GM19468 (cell line): ENCODE measurements at regions not wholly inside any gene's neighbourhood (a gene's known extent, or its start where the extent isn't known, plus 50 kb on each side); places are given as distances from the start of the nearest gene placed in this dataset.
"Not testable (repeated sequence)": the region's sequence is repeated elsewhere in the genome, so short reads cannot be mapped to it uniquely, and the experiment has no call there.

Source experiments
- ATAC-seq: cut with Tn5 transposase; IDR thresholded peaks from one replicate; pipeline ENCODE4 v1.9.1; 2021; ENCODE audit warnings: mild to moderate bottlenecking, moderate library complexity, moderate number of reproducible peaks; ENCODE audit not compliant: unreplicated experiment; ENCODE audit errors: extremely low read depth

DNA sequence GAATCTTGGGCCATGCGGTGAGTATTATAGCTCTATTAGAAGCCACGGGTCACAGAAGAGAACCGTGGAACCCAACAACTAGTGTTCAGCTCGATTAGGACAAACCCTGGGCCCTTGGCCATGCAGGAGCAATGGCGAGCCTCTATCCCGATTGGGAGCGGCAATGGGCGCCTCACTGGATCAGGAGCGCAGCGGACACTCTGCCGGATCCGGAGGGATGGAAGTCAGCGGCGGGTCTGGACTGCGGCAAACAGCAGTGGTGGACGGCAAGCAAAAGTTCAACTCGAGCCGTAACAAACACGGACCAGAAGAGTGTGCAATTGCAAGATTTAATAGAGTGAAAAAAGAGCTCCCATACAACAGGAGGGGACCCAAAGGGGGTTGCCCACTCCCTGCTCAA, 1481.9 kb downstream of the PCDH9 start:
- ATAC-seq: no peak

DNA sequence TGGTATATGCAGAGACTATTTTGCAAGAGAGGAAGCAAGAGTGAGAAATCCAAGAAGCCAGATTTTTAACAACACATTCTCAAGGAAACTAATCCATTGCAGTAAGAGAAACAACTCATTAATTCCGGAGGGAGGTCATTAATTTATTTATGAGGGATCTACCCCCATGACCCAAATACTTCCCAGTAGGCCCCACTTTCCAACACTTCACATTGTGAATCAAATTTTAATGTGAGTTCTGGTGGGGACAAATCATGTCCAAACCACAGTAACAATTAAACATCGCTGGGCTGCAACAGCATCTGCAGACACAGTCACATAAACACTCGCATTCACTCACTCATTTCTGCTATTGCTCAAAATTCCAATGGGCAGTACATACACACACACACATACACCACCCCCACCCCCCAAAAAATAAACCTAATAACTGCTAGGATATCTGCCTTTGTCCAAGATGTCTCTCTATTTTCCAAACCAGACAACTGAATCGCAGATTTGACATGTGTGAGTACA, 1483.7 kb downstream of the PCDH9 start:
- ATAC-seq: no peak

DNA sequence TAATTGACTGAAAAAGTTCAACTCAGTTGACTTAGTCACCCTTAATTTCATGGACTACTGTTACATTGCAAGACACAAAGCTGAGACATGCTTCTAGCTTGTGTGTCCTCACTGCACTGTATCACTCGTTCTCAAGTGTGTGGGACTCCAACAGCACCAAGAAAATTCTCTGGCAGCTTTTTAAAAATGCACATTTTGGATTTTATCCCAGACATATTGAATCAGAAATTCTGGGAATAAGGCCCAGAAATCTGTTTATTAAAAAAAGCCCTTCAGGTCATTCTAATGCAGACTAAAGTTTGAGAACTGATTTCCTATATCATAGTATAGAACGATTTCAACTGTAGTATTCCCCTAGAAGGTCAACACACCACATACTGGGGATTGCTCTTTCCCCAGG, 1485.3 kb downstream of the PCDH9 start:
- no peak for ATAC-seq

DNA sequence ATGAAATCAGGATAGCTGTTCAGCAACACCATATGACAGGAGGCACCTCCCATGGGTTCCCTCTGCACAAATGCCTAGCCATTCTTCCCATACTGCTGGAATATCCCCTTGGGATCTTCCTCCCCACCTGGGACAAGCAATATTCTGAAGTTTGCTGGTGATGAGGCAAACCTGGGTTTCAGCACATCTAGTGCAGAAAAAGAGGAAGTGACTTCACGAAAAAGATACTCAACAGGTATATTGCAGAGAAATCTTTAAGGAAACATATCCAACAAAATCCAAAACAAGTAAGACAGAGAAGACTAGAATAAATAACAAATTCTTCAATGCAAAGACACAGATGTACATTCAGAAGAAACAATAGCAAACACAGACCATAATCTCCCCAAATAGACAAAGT, 1497.0 kb downstream of the PCDH9 start:
- no peak for ATAC-seq

DNA sequence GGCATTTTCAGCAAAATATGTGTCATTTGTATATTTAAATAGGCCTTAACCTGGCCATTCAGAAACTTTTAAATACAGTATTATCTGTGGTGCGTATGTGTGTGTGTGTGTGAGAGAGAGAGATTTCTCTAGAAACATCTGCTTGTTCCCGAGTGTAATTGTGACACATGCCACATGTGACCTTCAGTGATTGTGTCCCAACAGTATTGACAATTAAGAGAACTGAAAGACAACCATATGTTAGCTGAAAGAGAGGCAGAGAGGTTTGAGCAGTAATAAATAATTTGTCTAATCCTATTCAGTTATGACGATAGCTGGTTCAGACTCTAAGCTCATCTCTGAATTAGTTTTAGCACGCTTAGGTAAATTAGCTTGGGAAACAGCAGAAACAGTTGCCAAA, 1503.1 kb downstream of the PCDH9 start:
- ATAC-seq: no peak

DNA sequence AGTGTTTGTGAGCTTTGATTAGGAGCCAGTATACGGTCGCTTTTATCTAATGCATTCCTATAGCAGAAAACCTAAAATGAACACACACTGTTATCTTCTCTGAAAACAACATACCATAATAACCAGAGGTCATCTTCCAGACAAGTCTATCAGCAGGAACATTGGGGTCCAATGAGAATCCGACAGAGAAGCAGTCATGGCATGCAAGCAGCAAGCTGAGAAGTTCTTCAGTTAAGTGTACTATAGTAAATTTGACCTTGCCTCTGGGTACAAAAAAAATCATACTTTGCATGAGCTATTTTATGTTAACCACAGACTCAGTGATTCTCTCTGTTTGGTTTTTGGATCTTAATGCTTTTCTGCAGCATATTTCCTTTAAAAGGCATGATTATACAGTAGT, 1505.1 kb downstream of the PCDH9 start:
- ATAC-seq: no peak

DNA sequence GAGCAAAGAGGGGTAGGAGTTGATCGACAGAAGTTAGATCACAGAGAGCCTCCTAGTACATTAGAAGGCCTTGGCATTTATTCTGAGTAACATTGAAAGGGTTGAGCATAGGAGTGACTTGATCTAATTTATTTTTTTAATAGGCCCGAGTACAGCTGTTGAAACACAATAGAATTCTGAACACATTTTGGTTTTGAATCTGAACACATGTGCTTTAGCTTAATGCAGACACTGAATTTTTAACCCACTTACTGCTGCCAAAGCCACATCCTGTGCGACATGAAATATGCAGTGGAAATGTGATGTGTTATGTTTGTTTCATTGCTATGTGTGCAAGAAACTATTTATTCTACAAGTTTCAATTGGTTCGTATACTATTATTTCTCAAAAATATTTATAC, 1505.9 kb downstream of the PCDH9 start:
- ATAC-seq: no peak

DNA sequence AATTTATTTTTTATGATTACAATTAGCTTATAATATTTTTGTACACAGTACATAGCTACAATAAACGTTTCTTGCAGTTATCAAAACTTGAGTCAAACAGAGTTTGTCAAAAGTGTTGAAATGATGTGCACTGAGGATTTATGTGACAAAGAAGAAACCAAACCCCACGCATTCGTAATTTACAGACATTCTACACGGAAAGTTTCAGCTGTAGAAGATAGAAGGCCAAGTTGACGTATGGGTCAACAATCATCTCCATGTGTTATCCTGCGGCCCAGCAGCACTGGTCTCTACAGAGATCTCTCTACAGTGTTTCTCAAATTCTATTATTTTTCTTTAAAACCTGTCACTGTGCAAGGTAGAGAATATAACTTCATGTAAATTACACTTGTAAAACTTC, 1507.6 kb downstream of the PCDH9 start:
- no peak for ATAC-seq

DNA sequence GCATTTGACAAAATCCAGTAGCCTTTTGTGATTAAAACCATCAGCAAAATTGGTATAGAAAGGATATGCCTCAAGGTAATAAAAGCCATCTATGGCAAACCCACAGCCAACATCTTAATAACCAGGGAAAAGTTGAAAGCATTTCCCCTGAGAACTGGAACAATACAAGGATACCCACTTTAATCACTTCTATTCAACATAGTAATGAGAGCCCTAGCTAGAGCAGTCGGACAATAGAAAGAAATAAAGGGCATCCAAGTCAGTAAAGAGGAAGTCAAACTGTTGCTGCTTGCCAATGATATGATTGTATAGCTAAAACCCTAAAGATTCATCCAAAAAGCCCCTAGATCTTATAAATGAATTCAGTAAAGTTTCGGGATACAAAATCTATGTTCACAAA, 1510.3 kb downstream of the PCDH9 start:
- ATAC-seq: no peak

DNA sequence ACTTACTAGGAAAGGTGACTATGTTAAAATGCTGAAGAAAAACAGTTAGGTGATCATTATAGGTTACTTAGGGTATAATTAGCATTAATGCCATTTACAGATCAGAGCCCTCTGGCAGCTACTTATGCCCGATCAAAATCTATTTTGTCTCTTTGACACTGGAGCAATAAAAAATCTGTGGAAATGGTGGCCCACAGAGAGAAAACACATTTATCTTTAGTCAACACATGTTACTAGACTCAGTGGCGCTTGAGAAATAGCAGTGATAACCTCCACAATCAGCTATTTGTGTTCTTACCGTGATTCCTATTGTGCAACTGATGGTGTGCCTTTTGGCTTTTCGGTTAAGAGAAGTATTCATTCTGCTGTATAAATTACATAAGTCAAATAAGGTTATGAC, 1519.6 kb downstream of the PCDH9 start:
- ATAC-seq: no peak

DNA sequence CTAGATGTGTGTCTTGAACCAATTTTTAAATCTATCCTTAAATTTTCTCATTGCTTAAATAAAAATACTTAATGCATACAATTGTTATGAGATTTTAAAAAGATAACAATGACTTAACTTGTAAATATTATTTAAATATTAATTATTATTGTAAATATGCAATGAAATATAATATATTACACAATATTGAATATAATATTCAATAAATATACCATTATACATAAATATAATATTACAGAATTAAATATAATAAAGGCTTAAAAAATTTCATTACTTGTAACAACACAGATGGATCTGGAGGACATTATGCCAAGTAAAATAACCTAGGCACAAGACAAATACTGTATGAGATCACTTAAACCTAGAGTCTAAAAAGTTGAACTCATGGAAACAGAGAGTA, 1532.3 kb downstream of the PCDH9 start:
- no peak for ATAC-seq

DNA sequence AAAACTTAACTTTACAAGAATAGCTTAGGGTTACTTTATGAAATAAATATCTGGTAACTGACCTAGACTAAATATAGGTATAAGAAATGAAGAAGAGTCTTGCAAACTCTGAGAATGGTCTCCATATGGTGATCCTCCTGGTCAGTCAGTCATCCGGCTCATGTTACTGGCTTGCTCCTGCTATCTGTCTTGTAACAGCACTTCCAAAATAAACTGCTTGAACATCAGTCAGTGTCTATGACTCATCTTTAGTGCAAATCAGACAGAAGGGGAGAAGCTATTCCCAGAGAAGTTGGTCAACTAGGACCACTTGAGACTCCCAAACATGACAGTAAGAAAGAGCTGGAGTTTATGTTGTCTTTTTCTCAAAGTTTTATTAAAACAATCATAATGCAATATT, 1550.9 kb downstream of the PCDH9 start:
- ATAC-seq: no peak

DNA sequence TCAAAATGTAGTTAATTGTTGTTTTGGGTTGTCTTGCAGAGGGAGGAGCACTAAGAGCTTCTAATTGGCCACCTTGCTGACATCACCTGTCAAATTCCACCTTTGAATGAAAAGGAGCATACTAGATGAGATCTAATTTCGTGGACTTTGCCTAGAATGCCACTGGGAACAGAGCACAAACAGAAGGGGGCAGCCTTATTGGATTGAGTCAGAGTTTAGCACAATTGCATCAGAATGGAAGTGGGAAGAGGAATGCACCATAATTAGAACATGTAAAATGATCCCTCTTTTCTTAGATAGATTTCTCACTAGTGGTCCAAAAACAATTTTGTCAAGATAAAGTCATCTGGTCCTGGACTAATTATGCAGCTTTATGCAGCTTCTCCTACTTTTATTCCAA, 1552.2 kb downstream of the PCDH9 start:
- ATAC-seq: no peak

DNA sequence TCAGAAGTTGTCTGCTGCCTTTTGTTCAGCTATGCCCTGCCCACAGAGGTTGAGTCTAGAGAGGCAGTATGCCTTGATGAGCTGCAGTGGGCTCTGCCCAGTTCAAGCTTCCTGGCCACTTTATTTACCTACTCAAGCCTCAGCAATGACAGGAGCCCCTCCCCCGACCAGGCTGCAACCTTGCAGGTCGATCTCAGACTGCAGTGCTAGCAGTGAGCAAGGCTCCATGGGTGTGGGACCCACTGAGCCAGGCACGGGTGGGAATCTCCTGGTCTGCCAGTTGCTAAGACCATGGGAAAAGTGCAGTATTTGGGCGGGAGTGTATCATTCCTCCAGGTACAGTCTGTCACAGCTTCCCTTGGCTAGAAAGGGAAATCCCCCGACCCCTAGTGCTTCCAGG, 1554.8 kb downstream of the PCDH9 start:
- ATAC-seq: not testable (repeated sequence)

DNA sequence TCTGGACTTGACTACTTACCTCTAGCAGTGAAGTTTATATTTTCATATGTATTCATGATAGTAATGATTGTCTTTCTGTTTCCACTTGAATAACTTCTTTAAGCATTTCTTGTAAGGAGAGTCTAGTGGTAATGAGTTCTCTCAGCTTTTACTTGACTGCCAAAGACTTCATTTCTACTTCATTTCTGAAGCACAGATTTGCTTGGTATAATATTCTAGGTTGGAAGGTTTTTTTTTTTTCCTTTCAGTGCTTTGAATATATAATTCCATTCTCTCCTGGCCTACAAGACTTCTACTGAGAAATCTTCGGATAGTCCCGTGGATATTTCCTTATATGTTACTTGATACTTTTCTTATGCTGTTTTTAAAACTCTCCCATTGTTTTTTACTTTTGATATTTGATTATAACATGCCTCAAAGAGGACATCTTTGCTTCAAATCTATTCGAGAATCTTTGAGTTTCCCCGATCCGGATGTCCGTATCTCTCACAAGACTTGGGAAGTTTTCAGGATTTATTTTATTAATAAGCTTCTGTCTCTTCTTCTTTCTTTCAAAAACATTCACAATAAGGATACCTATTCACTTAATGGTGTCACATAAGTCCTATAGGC, 1560.0 kb downstream of the PCDH9 start:
- no peak for ATAC-seq

DNA sequence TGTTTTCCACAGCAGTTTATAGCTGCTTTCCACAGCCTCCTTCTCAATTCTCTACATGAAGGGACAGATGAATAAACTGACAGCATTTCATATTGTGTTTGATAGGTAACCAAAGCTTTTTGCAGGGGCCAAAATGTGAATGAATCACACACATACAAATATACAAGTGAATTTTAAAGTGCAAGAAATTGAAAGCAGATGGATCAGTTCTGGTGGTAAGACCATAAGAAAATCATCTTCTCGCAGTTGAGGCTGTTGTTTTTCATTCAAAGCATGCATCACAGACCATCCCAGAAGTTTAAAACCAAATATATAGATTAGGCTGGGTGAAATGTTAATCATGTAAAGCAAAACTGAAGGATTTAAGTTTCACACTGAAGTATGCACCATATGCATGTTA, 1569.4 kb downstream of the PCDH9 start:
- ATAC-seq: no peak

DNA sequence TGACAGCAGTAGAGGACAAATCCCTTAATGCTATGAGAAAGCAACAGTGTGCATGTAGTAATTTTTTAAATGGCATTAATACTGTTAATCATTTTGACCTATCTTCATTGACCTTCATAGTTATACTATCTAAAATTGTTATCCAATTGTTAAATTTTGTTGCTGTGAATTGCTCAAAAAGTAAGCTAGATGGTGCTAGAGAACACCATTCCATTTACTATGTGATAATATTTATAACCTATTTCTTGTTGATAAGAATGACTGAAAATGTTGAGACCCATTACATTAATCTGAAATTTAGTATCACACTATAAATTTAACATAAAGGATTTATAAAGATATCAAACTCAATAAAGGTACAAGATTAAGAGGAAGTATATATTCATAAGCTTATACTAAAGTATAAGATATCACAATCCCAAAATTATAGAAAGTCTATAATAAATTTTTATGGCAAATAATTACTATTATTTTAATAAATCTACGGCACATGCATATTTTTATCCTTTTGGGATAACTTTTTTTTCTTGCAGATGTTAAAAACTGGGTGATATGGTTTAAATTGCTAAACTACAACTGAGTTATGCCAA, 1573.3 kb downstream of the PCDH9 start:
- ATAC-seq: no peak

DNA sequence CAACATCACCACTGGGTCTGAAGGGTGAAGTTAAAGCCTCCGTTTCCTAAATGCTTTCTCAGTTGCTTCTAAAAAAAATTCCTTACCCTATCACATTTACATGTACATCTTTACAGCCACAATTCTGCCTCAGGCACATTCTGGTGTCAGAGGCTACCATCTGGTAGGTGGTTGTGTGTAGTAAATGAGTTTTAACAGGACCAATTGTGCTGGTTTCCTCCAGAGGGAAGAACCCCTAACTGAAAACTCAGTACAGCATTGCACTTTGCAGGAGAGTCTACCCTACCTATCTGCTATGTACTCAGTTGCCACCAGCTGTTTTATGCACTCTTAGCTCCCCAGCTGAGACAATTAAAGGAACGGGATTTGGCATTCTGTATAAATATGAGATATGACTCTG, 1576.5 kb downstream of the PCDH9 start:
- ATAC-seq: no peak

DNA sequence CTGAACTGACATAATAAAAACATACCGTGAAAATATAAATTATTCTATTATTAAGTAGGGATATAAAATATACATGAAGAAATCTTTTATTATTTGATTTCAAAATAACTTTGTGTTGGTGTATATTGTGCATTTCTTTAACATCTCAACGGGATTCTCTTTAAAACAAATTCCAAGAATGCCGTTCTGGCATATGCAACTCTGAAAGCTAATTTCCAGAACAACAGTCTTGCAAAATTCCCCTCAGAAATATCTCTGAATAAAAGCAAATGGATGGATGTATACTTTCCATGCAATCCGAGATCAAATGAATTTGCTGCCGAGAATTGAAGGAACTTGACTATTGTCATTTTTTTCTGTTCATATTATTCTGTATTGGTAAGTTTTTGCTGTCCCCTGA, 1579.8 kb downstream of the PCDH9 start:
- no peak for ATAC-seq

DNA sequence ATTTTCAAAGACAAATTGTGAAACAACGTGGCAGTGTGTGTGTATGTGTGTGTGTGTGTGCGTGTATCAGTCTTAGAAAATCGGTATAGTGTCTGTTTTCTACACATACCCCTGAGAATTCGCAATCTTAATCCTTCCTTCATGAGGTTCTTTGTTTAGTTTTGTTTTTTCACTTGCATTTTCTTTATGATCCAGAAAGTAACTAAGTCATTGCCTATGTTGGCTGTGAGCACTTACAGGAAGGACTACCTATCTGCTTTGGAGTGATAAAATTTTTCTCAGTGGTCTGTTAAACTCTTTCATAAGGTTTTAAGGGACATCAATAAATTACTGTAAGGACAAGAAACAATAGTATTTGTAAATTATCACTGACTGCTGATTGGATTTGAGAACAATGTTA, 1587.1 kb downstream of the PCDH9 start:
- ATAC-seq: no peak

DNA sequence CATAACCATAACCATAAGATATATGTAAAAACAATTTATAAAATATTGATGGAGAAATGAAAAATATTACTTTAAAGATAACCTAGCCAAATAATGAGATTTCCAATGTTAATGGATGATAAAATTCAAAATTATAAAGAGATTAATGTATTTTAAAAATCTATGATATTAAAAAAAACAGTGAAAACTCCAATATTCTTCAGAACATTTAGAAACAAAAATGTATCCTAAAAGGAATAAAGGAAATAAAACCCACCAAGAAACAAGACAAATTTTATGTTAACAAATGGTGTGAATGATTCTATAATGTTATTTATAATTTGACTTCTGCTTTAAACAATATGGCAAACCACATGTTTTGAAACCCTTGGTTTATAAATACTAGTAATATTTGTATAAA, 1587.8 kb downstream of the PCDH9 start:
- ATAC-seq: no peak

DNA sequence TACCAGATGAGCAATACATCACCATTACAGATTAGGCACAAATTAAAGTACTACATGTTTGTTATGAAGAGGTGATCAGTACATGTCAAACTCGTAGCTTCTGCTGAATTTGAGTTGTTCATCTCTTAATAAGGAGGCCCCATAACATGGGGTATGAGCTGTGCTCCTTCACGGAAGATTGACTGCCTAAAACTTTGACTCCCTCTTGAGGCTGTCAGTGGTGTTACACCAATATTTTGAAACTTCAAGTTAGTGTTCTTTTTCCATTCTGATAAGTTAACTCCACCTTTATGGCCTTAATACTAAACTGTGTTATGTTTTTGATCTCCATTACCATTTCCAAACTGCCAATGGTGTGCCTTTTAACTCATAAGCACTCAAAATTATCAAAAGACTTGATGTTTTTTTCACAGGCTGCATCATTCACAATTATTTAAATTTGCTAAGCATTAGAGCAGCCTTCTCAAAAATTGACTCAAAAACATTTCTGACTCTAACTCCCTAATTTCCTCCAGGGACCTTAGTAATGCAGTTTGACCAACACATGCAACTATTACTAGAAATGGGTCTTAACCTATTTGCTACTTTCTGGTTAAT, 1591.5 kb downstream of the PCDH9 start:
- ATAC-seq: peak; percentile 75
